ENCODE measurements at regions not wholly inside any gene's neighbourhood (a gene's known extent, or its start where the extent isn't known, plus 50 kb on each side); places are given as distances from the start of the nearest gene placed in this dataset.

DNA sequence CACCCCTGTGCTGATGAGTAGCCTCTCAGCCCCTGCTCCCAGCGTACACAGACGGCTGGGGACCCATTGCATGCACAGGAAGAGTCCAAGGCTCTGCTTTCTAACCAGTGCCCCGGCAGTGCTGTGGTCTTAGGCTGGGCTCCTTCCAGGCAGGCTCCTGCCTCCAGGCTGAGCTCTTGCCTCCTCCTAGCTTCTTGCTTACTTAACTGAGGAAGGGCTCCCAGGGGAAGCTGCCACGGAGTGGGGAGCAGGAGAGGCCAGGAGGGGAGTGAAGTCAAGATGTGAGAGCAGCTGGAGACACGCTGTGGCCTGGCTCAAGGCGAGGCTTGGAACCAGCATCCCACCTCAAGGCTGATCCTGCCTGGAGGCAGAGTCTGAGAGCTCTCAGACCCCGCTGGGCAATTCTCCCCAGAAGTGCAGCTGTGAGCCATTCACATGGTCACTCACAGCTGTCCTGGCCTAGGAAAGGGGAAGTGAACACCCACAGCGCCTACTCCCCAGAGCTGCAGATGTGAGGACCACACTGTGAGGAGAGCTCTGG, 141.0 kb downstream of the TBXT start:
- TF ChIP-seq FOXP2 (optimal IDR thresholded peaks at IDR 0.05; ENCODE audit: control extremely low read depth, extremely low read length, insufficient read depth), result no peak
- TF ChIP-seq POLR2AphosphoS5 (IDR thresholded peaks at IDR 0.05; ENCODE audit: borderline replicate concordance, low read depth, low read length), result no peak
- no peak for TF ChIP-seq EZH2 (IDR thresholded peaks at IDR 0.05)
- Histone ChIP-seq H3K9ac (ENCODE audit: insufficient read length) (no peak overlapping the region), H3K9me3 (ENCODE audit: low read depth, low read length) (no peaks in the 10 kb centered on the region), H3K36me3 (ENCODE audit: insufficient read depth, low read length) (no peaks in the 10 kb centered on the region), H3K27ac (no peak overlapping the region), H3K4me3 (no peak overlapping the region)
- DNase-seq (ENCODE audit: low read depth, low spot score), result no peak

GRCh38 chr6:166025149-166025898, 142.3 kb downstream of the TBXT start:
- no peak for DNase-seq (ENCODE audit: low read depth, low spot score)
- Histone ChIP-seq H3K9ac (ENCODE audit: insufficient read length) (no peak overlapping the region), H3K9me3 (ENCODE audit: low read depth, low read length) (no peaks in the 10 kb centered on the region), H3K36me3 (ENCODE audit: insufficient read depth, low read length) (no peaks in the 10 kb centered on the region), H3K27ac (no peak overlapping the region), H3K4me3 (no peak overlapping the region)
- TF ChIP-seq EZH2 (IDR thresholded peaks at IDR 0.05), result no peak

- Histone ChIP-seq H3K36me3 (ENCODE audit: insufficient read depth, low read length) (no peaks in the 10 kb centered on the region), H3K9ac (ENCODE audit: insufficient read length) (no peak overlapping the region), H3K9me3 (ENCODE audit: low read depth, low read length) (no peaks in the 10 kb centered on the region), H3K4me3 (no peak overlapping the region), H3K27ac (no peak overlapping the region)
- TF ChIP-seq FOXP2 (optimal IDR thresholded peaks at IDR 0.05; ENCODE audit: control extremely low read depth, extremely low read length, insufficient read depth) (no peak), POLR2AphosphoS5 (IDR thresholded peaks at IDR 0.05; ENCODE audit: borderline replicate concordance, low read depth, low read length) (no peak), EZH2 (IDR thresholded peaks at IDR 0.05) (no peak)
- DNase-seq (ENCODE audit: low read depth, low spot score), result no peak
These were observed 143.4 kb downstream of the TBXT start for GRCh38 chr6:166024252-166024651.

- H3K4me3 ChIP-seq, result no peak overlapping the region
- no peak overlapping the region for H3K9ac ChIP-seq (ENCODE audit: insufficient read length)
- no peak for TF ChIP-seq EZH2 (IDR thresholded peaks at IDR 0.05)
- no peak for TF ChIP-seq POLR2AphosphoS5 (IDR thresholded peaks at IDR 0.05; ENCODE audit: borderline replicate concordance, low read depth, low read length)
- no peak for TF ChIP-seq FOXP2 (optimal IDR thresholded peaks at IDR 0.05; ENCODE audit: control extremely low read depth, extremely low read length, insufficient read depth)
- no peak overlapping the region for H3K27ac ChIP-seq
- H3K36me3 ChIP-seq (ENCODE audit: insufficient read depth, low read length), result no peaks in the 10 kb centered on the region
- no peaks in the 10 kb centered on the region for H3K9me3 ChIP-seq (ENCODE audit: low read depth, low read length)
- DNase-seq (ENCODE audit: low read depth, low spot score), result no peak
These were observed 144.2 kb downstream of the TBXT start for GRCh38 chr6:166023273-166023989.

- Histone ChIP-seq H3K27ac (no peak overlapping the region), H3K9me3 (ENCODE audit: low read depth, low read length) (no peaks in the 10 kb centered on the region), H3K4me3 (no peak overlapping the region), H3K36me3 (ENCODE audit: insufficient read depth, low read length) (no peaks in the 10 kb centered on the region), H3K9ac (ENCODE audit: insufficient read length) (no peak overlapping the region)
- TF ChIP-seq EZH2 (IDR thresholded peaks at IDR 0.05) (no peak), FOXP2 (optimal IDR thresholded peaks at IDR 0.05; ENCODE audit: control extremely low read depth, extremely low read length, insufficient read depth) (no peak), POLR2AphosphoS5 (IDR thresholded peaks at IDR 0.05; ENCODE audit: borderline replicate concordance, low read depth, low read length) (no peak)
- DNase-seq (ENCODE audit: low read depth, low spot score), result no peak
These were observed 146.2 kb downstream of the TBXT start for GRCh38 chr6:166021429-166021828.

DNA sequence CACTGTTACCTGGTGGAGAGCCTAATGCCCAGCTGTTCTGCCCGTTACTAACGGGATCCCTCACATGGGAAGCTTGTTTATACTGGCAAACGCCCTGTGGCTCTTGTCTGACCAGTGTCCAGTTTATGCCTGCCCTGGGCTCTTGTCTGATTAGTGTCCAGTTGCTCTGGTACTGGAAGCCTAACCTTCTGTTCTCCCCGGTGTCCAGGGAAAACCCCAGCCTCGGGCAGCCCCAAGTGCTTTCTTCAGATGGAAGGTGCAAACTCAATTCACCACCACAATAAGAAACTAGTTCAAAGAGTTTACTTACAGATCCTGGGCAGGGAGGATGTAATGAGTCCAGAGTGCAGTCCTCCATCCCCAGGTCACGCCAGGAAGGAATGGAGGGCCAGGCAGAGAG, 148.4 kb downstream of the TBXT start:
- Histone ChIP-seq H3K9me3 (ENCODE audit: low read depth, low read length) (no peaks in the 10 kb centered on the region), H3K9ac (ENCODE audit: insufficient read length) (no peak overlapping the region), H3K4me3 (no peak overlapping the region), H3K36me3 (ENCODE audit: insufficient read depth, low read length) (no peaks in the 10 kb centered on the region), H3K27ac (no peak overlapping the region)
- TF ChIP-seq POLR2AphosphoS5 (IDR thresholded peaks at IDR 0.05; ENCODE audit: borderline replicate concordance, low read depth, low read length) (no peak), EZH2 (IDR thresholded peaks at IDR 0.05) (no peak), FOXP2 (optimal IDR thresholded peaks at IDR 0.05; ENCODE audit: control extremely low read depth, extremely low read length, insufficient read depth) (no peak)
- DNase-seq (ENCODE audit: low read depth, low spot score), result no peak

- Histone ChIP-seq H3K9ac (ENCODE audit: insufficient read length) (no peak overlapping the region), H3K4me3 (no peak overlapping the region), H3K36me3 (ENCODE audit: insufficient read depth, low read length) (no peaks in the 10 kb centered on the region), H3K27ac (no peak overlapping the region), H3K9me3 (ENCODE audit: low read depth, low read length) (no peaks in the 10 kb centered on the region)
- DNase-seq (ENCODE audit: low read depth, low spot score), result no peak
- no peak for TF ChIP-seq EZH2 (IDR thresholded peaks at IDR 0.05)
- no peak for TF ChIP-seq POLR2AphosphoS5 (IDR thresholded peaks at IDR 0.05; ENCODE audit: borderline replicate concordance, low read depth, low read length)
- TF ChIP-seq FOXP2 (optimal IDR thresholded peaks at IDR 0.05; ENCODE audit: control extremely low read depth, extremely low read length, insufficient read depth), result no peak
These were observed 150.5 kb downstream of the TBXT start for GRCh38 chr6:166017032-166017635.

- H3K36me3 ChIP-seq (ENCODE audit: insufficient read depth, low read length), result no peaks in the 10 kb centered on the region
- TF ChIP-seq EZH2 (IDR thresholded peaks at IDR 0.05) (no peak), POLR2AphosphoS5 (IDR thresholded peaks at IDR 0.05; ENCODE audit: borderline replicate concordance, low read depth, low read length) (no peak), FOXP2 (optimal IDR thresholded peaks at IDR 0.05; ENCODE audit: control extremely low read depth, extremely low read length, insufficient read depth) (no peak)
- H3K9me3 ChIP-seq (ENCODE audit: low read depth, low read length), result no peaks in the 10 kb centered on the region
- H3K4me3 ChIP-seq, result no peak overlapping the region
- no peak for DNase-seq (ENCODE audit: low read depth, low spot score)
- H3K27ac ChIP-seq, result no peak overlapping the region
- no peak overlapping the region for H3K9ac ChIP-seq (ENCODE audit: insufficient read length)
These were observed 152.7 kb downstream of the TBXT start for GRCh38 chr6:166014966-166015365.

All from SK-N-MC (cell line).